Endodermal cell (in vitro differentiated cells): ENCODE measurements at regions not wholly inside any gene's neighbourhood (a gene's known extent, or its start where the extent isn't known, plus 50 kb on each side); places are given as distances from the start of the nearest gene placed in this dataset.

Experiments
- DNase-seq: peaks from one replicate; pipeline ENCODE4 v3.0.0-alpha.2; 2017
- H3K27ac ChIP-seq: 2 replicates; pipeline ENCODE4 v1.5.1; 2013; ENCODE audit warnings: mild to moderate bottlenecking, low read depth, low read length, moderate library complexity
- H3K27me3 ChIP-seq: 2 replicates; pipeline ENCODE4 v1.6.1; 2013; ENCODE audit warnings: mild to moderate bottlenecking, low read length, moderate library complexity; ENCODE audit not compliant: insufficient read depth, control insufficient read depth, poor library complexity, severe bottlenecking
- H3K36me3 ChIP-seq: 2 replicates; pipeline ENCODE4 v1.7.0; 2013; ENCODE audit warnings: mild to moderate bottlenecking, low read length, moderate library complexity; ENCODE audit not compliant: control insufficient read depth, insufficient read depth
- H3K4me1 ChIP-seq: one replicate; pipeline ENCODE4 v1.7.0; 2013; ENCODE audit warnings: low read length; ENCODE audit not compliant: control insufficient read depth, insufficient read depth
- H3K4me3 ChIP-seq: 2 replicates; pipeline ENCODE4 v1.5.1; 2013; ENCODE audit warnings: mild to moderate bottlenecking, low read length, moderate library complexity
- H3K9ac ChIP-seq: 2 replicates; pipeline ENCODE4 v1.6.1; 2013; ENCODE audit warnings: mild to moderate bottlenecking, low read length, moderate library complexity; ENCODE audit not compliant: poor library complexity, severe bottlenecking; ENCODE audit errors: extremely low read depth
- H3K9me3 ChIP-seq: 2 replicates; pipeline ENCODE4 v1.6.1; 2013; ENCODE audit warnings: mild to moderate bottlenecking, low read length, moderate library complexity; ENCODE audit not compliant: control insufficient read depth
- H3K27ac Mint-ChIP-seq: 2 replicates; pipeline ENCODE4 v1.8.0; 2020; ENCODE audit warnings: mixed read lengths
- H3K27me3 Mint-ChIP-seq: 2 replicates; pipeline ENCODE4 v1.8.0; 2021; ENCODE audit warnings: mild to moderate bottlenecking, mixed read lengths; ENCODE audit not compliant: insufficient read depth
- H3K36me3 Mint-ChIP-seq: 2 replicates; pipeline ENCODE4 v1.8.0; 2020; ENCODE audit warnings: low read depth, mixed read lengths
- H3K4me1 Mint-ChIP-seq: 2 replicates; pipeline ENCODE4 v1.8.0; 2020; ENCODE audit warnings: mixed read lengths
- H3K4me3 Mint-ChIP-seq: 2 replicates; pipeline ENCODE4 v1.8.0; 2020; ENCODE audit warnings: mild to moderate bottlenecking, moderate library complexity, mixed read lengths
- H3K9me3 Mint-ChIP-seq: 2 replicates; pipeline ENCODE4 v1.8.0; 2020; ENCODE audit warnings: mild to moderate bottlenecking, mixed read lengths
- WGBS, 2 experiments: methylation state at CpG; one replicate each; pipeline versions ENCODE4 v1.1.5 to v1.1.7; 2013; ENCODE audit warnings: missing lambda C conversion rate in 2 of 2, mixed read lengths in 1 of 2; ENCODE audit not compliant: insufficient coverage in 1 of 2, insufficient read length in 1 of 2; 5-methylcytosine and 5-hydroxymethylcytosine counted together
- TF ChIP-seq, protein P1 (sequence below): fragments of 200-600 bp; sonication (generic); conservative IDR thresholded peaks from 2 replicates; pipeline ENCODE4 v1.5.0; 2021; ENCODE audit warnings: antibody characterized with exemption, mild to moderate bottlenecking

- DNase-seq: no peak
- TF ChIP-seq, protein P1, sequence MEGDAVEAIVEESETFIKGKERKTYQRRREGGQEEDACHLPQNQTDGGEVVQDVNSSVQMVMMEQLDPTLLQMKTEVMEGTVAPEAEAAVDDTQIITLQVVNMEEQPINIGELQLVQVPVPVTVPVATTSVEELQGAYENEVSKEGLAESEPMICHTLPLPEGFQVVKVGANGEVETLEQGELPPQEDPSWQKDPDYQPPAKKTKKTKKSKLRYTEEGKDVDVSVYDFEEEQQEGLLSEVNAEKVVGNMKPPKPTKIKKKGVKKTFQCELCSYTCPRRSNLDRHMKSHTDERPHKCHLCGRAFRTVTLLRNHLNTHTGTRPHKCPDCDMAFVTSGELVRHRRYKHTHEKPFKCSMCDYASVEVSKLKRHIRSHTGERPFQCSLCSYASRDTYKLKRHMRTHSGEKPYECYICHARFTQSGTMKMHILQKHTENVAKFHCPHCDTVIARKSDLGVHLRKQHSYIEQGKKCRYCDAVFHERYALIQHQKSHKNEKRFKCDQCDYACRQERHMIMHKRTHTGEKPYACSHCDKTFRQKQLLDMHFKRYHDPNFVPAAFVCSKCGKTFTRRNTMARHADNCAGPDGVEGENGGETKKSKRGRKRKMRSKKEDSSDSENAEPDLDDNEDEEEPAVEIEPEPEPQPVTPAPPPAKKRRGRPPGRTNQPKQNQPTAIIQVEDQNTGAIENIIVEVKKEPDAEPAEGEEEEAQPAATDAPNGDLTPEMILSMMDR: no peak
- Histone ChIP-seq H3K4me3 (no peak overlapping the region), H3K27me3 (no peaks in the 10 kb centered on the region), H3K36me3 (no peaks in the 10 kb centered on the region), H3K27ac (no peak overlapping the region), H3K4me1 (no peaks in the 10 kb centered on the region), H3K9me3 (no peaks in the 10 kb centered on the region), H3K9ac (no peak overlapping the region)
- H3K9me3 Mint-ChIP-seq: no peaks in the 10 kb centered on the region
- no peak overlapping the region for H3K27ac Mint-ChIP-seq
- no peaks in the 10 kb centered on the region for H3K27me3 Mint-ChIP-seq
- H3K4me3 Mint-ChIP-seq: no peak overlapping the region
- 90% methylated on average over 2 of the region's 3 CpGs; no CpG with 5 or more reads in 1 of the 2 experiments for WGBS, 2 experiments
- H3K4me1 Mint-ChIP-seq: no peaks in the 10 kb centered on the region
- no peaks in the 10 kb centered on the region for H3K36me3 Mint-ChIP-seq
Observed at GRCh38 chr7:136501151-136501550, 367.3 kb upstream of the CHRM2 start.

DNA sequence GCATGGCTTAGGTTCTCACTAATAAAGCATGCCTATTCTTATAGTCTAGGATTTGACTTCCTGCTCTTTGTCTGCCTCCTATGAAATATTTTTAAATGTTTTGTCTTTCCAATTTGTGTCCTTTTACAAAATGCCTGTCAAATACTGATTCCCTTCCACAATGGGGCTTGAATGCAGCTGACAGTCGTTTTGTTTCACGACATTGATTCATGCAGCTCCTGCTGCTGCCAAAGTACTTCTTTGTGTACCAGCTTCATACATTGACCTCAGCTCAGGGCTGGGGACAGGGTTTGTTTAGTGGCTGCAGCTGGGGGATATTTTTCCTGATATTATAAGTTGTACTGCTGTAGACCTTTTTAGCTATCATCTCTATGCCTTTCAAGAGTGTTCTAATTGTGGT is 371.9 kb upstream of the CHRM2 start:
- H3K4me3 Mint-ChIP-seq: no peak overlapping the region
- Histone ChIP-seq H3K4me1 (no peaks in the 10 kb centered on the region), H3K36me3 (no peaks in the 10 kb centered on the region), H3K9ac (no peak overlapping the region), H3K4me3 (no peak overlapping the region), H3K27me3 (no peaks in the 10 kb centered on the region), H3K9me3 (no peaks in the 10 kb centered on the region), H3K27ac (peak overlapping the region; percentile 81)
- TF ChIP-seq, protein P1: no peak
- DNase-seq: no peak
- no peaks in the 10 kb centered on the region for H3K4me1 Mint-ChIP-seq
- H3K36me3 Mint-ChIP-seq: no peaks in the 10 kb centered on the region
- H3K27me3 Mint-ChIP-seq: no peaks in the 10 kb centered on the region
- 69% methylated on average over 2 of the region's 2 CpGs; no CpG with 5 or more reads in 1 of the 2 experiments for WGBS, 2 experiments
- H3K27ac Mint-ChIP-seq: no peak overlapping the region
- no peaks in the 10 kb centered on the region for H3K9me3 Mint-ChIP-seq

DNA sequence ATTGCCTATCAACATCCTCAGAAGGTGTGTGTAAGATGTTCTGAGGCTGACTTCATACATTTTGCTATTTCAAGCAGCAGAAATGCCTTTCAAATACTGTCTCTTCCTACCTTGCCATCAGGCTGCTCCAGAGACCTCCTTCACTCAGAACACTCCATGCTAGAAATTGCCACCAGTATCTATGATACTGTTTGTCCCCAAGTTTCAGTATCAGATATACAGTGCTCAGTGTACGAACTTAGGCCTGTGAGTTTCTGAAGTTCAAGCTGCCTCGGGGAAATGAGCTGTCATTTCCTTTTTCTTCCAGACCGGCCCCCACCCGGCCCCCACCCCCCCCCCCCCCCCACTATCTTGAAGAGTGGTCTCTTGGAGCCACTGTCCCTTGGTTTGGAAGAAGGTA is 373.4 kb upstream of the CHRM2 start:
- Histone ChIP-seq H3K27me3 (no peaks in the 10 kb centered on the region), H3K9ac (no peak overlapping the region), H3K4me1 (no peaks in the 10 kb centered on the region), H3K36me3 (no peaks in the 10 kb centered on the region), H3K9me3 (no peaks in the 10 kb centered on the region), H3K4me3 (no peak overlapping the region), H3K27ac (no peak overlapping the region)
- Mint-ChIP-seq H3K27ac (no peak overlapping the region), H3K36me3 (no peaks in the 10 kb centered on the region), H3K9me3 (no peaks in the 10 kb centered on the region), H3K27me3 (no peaks in the 10 kb centered on the region), H3K4me1 (no peaks in the 10 kb centered on the region), H3K4me3 (no peak overlapping the region)
- DNase-seq: no peak
- WGBS, 2 experiments: 92 to 100% methylated on average over 1 of the region's 4 CpGs
- TF ChIP-seq, protein P1: no peak
